ENCODE measurements at regions not wholly inside any gene's neighbourhood (a gene's known extent, or its start where the extent isn't known, plus 50 kb on each side); places are given as distances from the start of the nearest gene placed in this dataset.

DNA sequence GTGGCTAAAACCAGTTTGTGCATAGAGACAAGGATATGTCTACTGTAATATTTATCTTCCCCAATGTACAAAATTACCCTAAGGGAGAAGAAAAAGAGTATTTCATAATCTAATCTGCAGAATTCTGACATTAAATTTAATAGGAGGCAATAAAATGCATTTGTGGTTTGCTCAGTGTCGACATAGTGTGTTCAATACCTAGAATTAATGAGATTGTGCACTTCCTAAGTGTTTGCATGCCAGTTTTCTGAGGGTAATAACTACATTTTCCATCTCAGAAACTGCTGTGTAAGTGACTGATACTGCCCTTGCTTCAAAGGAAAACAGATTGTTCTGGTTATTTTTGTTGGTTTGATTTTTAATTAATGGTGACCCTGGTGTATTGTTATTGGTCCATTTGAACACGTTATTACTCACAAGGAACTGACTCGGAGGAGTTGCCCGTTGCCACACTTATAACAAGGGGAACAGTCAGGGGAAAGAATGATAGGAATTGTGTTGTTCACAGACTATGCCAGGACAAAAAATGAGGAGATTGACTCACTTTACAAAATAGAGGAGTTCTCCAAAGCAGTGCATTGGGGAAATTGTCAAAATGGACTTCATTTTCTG lies 960.3 kb upstream of the TMEM132C start:
- TF ChIP-seq, protein P1, sequence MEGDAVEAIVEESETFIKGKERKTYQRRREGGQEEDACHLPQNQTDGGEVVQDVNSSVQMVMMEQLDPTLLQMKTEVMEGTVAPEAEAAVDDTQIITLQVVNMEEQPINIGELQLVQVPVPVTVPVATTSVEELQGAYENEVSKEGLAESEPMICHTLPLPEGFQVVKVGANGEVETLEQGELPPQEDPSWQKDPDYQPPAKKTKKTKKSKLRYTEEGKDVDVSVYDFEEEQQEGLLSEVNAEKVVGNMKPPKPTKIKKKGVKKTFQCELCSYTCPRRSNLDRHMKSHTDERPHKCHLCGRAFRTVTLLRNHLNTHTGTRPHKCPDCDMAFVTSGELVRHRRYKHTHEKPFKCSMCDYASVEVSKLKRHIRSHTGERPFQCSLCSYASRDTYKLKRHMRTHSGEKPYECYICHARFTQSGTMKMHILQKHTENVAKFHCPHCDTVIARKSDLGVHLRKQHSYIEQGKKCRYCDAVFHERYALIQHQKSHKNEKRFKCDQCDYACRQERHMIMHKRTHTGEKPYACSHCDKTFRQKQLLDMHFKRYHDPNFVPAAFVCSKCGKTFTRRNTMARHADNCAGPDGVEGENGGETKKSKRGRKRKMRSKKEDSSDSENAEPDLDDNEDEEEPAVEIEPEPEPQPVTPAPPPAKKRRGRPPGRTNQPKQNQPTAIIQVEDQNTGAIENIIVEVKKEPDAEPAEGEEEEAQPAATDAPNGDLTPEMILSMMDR (IDR thresholded peaks at IDR 0.05): no peak
- TF ChIP-seq EZH2 (IDR thresholded peaks at IDR 0.05; ENCODE audit: borderline replicate concordance, insufficient read depth, low read depth, low read length, poor library complexity, severe bottlenecking): no peak

Measured in B cell (primary cell).